ENCODE measurements at regions not wholly inside any gene's neighbourhood (a gene's known extent, or its start where the extent isn't known, plus 50 kb on each side); places are given as distances from the start of the nearest gene placed in this dataset.
"Not testable (repeated sequence)": the region's sequence is repeated elsewhere in the genome, so short reads cannot be mapped to it uniquely, and the experiment has no call there.

- H4K8ac ChIP-seq (ENCODE audit: low read depth in 2 of 2, low read length in 2 of 2); H3K4me2 ChIP-seq (ENCODE audit: low read depth, low read length); CTCF ChIA-PET; H3K36me3 ChIP-seq (ENCODE audit: control insufficient read depth, insufficient read depth, low read length); H3K4ac ChIP-seq (ENCODE audit: low read depth, low read length); H3K18ac ChIP-seq (ENCODE audit: low read depth, low read length); H3K27me3 ChIP-seq (ENCODE audit: control insufficient read depth, insufficient read depth, low read length); H3K56ac ChIP-seq (ENCODE audit: extremely low read depth, insufficient read depth, low read length); H2AK9ac ChIP-seq (replicated peaks; ENCODE audit: low read depth, low read length, poor library complexity); BruUV-seq (replicated peaks); intact Hi-C loops (cut with micrococcal nuclease); H2BK120ac ChIP-seq (ENCODE audit: low read depth, low read length); H2BK15ac ChIP-seq (ENCODE audit: low read depth, low read length); POLR2A ChIA-PET (ENCODE audit: unreplicated experiment); DNase-seq; dilution Hi-C loops (cut with HindIII; ENCODE audit: low sequenced_read_pairs, unreplicated experiment); H3K14ac ChIP-seq (replicated peaks; ENCODE audit: low read depth, low read length); H4K91ac ChIP-seq (ENCODE audit: insufficient read depth, low read depth, low read length); ATAC-seq (ENCODE audit: low read depth); H3K9ac ChIP-seq (ENCODE audit: low read depth, low read length); H2BK20ac ChIP-seq (ENCODE audit: low read depth, low read length); H3K27ac ChIP-seq (ENCODE audit: insufficient read depth, low read length); H3K4me1 ChIP-seq (ENCODE audit: control insufficient read depth, insufficient read depth, low read length); in situ Hi-C loops (cut with MboI; ENCODE audit: low sequenced_read_pairs); H3K23ac ChIP-seq (ENCODE audit: low read depth, low read length); H3K9me1 ChIP-seq (ENCODE audit: insufficient read depth, low read length); H4K20me1 ChIP-seq (ENCODE audit: insufficient read depth, low read length); H2AK5ac ChIP-seq (ENCODE audit: low read depth, low read length); H4K5ac ChIP-seq (ENCODE audit: low read depth, low read length); H2BK5ac ChIP-seq (ENCODE audit: low read depth, low read length, poor library complexity, severe bottlenecking); H3K4me3 ChIP-seq (ENCODE audit: insufficient read depth, low read depth, low read length); H3K79me1 ChIP-seq (ENCODE audit: low read depth in 1 of 2, low read length in 2 of 2); H2AFZ ChIP-seq (replicated peaks; ENCODE audit: low read length, poor library complexity); H3K9me3 ChIP-seq (ENCODE audit: control insufficient read depth, insufficient read depth, low read length): not testable (repeated sequence)
- 88% methylated on average over 5 of the region's 39 CpGs; no CpG with 5 or more reads in 1 of the 2 experiments for WGBS, 2 experiments (ENCODE audit: extremely low coverage in 2 of 2, insufficient read length in 1 of 2)
These were observed 1800.2 kb downstream of the MRPL39 start for GRCh38 chr21:23806966-23807548.

Measured in IMR-90 (cell line).